SU-DHL-6 (cell line): ENCODE measurements at regions not wholly inside any gene's neighbourhood (a gene's known extent, or its start where the extent isn't known, plus 50 kb on each side); places are given as distances from the start of the nearest gene placed in this dataset.

Source experiments
- H2AFZ ChIP-seq: fragments of 200-600 bp; sonication (generic); 2 replicates; pipeline ENCODE4 v1.6.1; 2014; ENCODE audit warnings: low read depth, mild to moderate bottlenecking, moderate library complexity, mixed read lengths, antibody characterized with exemption, low read length; ENCODE audit not compliant: severe bottlenecking
- H3F3A ChIP-seq: fragments of 200-600 bp; shearing (Covaris generic); 2 replicates; pipeline ENCODE4 v1.6.0; 2016; ENCODE audit warnings: antibody characterized with exemption, mild to moderate bottlenecking; ENCODE audit not compliant: insufficient read depth
- H3K27ac ChIP-seq: fragments of 200-600 bp; sonication (generic); 2 replicates; pipeline ENCODE4 v1.5.1; 2016; ENCODE audit warnings: low read depth, mild to moderate bottlenecking, low read length, moderate library complexity, mixed read lengths
- H3K27me3 ChIP-seq: fragments of 200-600 bp; sonication (generic), shearing (Covaris generic); 2 replicates; pipeline ENCODE4 v1.6.0; 2014; ENCODE audit warnings: mild to moderate bottlenecking, low read length
- H3K36me3 ChIP-seq: fragments of 200-600 bp; sonication (generic); 2 replicates; pipeline ENCODE4 v1.6.1; 2014; ENCODE audit warnings: mild to moderate bottlenecking, low read length, mixed read lengths
- H3K4me2 ChIP-seq: fragments of 300-600, 200-600 bp; shearing (Covaris generic), sonication (generic); 2 replicates; pipeline ENCODE4 v1.6.0; 2014; ENCODE audit warnings: low read length, low read depth, mild to moderate bottlenecking; ENCODE audit not compliant: poor library complexity, severe bottlenecking
- H3K4me3 ChIP-seq: fragments of 200-600 bp; sonication (generic); 2 replicates; pipeline ENCODE4 v1.5.1; 2014; ENCODE audit warnings: antibody characterized with exemption, low read length, mild to moderate bottlenecking, mixed read lengths; ENCODE audit not compliant: insufficient read depth, poor library complexity, severe bottlenecking
- H3K79me2 ChIP-seq: fragments of 200-600 bp; sonication (generic); 2 replicates; pipeline ENCODE4 v1.6.1; 2014; ENCODE audit warnings: mild to moderate bottlenecking, low read length, moderate library complexity; ENCODE audit not compliant: insufficient read depth
- H3K9ac ChIP-seq: fragments of 200-600 bp; sonication (generic); 2 replicates; pipeline ENCODE4 v1.7.0; 2014; ENCODE audit warnings: mild to moderate bottlenecking, low read length
- H3K9me2 ChIP-seq: fragments of 200-600 bp; sonication (generic); replicated peaks from 2 replicates; pipeline ENCODE4 v1.6.1; 2014; ENCODE audit warnings: low read length; ENCODE audit not compliant: insufficient read depth
- H3K9me3 ChIP-seq: fragments of 200-600 bp; sonication (generic); 2 replicates; pipeline ENCODE4 v1.6.1; 2014; ENCODE audit warnings: low read length, mixed read lengths; ENCODE audit not compliant: insufficient read depth
- H4K20me1 ChIP-seq: fragments of 200-600 bp; sonication (generic); 2 replicates; pipeline ENCODE4 v1.6.1; 2014; ENCODE audit warnings: low read depth, mild to moderate bottlenecking, antibody characterized with exemption, low read length, moderate library complexity, mixed read lengths
- EZH2phosphoT487 ChIP-seq: fragments of 200-600 bp; sonication (generic), shearing (Covaris generic); conservative IDR thresholded peaks from 2 replicates; pipeline ENCODE4 v1.6.1; 2018; ENCODE audit warnings: mild to moderate bottlenecking, antibody characterized with exemption, low read length, moderate library complexity, mixed read lengths
- TF ChIP-seq, protein P1 (sequence below): fragments of 200-600 bp; sonication (generic); IDR thresholded peaks from one replicate; pipeline ENCODE4 v1.5.1; 2017; ENCODE audit warnings: antibody characterized with exemption, mild to moderate bottlenecking, low read length, moderate library complexity; ENCODE audit not compliant: insufficient read depth, poor library complexity, severe bottlenecking

DNA sequence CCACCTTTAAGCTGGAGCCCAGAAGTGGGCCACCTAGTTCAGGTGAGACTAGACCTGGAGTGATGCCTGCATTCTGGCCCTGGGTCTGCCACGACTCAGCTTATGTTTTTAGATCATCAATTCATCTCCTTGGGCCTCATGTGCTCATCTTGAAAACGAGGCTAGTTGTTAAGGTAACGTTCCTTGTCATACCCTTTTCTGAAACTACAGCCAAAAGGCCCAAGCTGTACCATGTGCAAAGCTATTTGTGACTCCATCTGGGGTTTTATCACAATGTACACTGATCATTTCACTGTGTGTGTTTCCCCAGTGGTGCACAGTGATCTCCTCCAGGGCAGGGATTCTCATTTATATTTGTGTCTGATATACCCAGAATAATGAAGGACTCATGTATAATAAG is 138.4 kb upstream of the COPS8 start:
- Histone ChIP-seq H3K79me2 (no peaks in the 10 kb centered on the region), H4K20me1 (no peaks in the 10 kb centered on the region), H3K4me3 (no peak overlapping the region), H2AFZ (no peak overlapping the region), H3K9me2 (no peaks in the 10 kb centered on the region), H3K9me3 (no peaks in the 10 kb centered on the region), H3K4me2 (no peak overlapping the region), H3K36me3 (no peaks in the 10 kb centered on the region), H3K9ac (no peak overlapping the region), H3K27ac (no peak overlapping the region), H3K27me3 (no peaks in the 10 kb centered on the region), H3F3A (no peaks in the 10 kb centered on the region)
- no peak for TF ChIP-seq EZH2phosphoT487
- TF ChIP-seq, protein P1, sequence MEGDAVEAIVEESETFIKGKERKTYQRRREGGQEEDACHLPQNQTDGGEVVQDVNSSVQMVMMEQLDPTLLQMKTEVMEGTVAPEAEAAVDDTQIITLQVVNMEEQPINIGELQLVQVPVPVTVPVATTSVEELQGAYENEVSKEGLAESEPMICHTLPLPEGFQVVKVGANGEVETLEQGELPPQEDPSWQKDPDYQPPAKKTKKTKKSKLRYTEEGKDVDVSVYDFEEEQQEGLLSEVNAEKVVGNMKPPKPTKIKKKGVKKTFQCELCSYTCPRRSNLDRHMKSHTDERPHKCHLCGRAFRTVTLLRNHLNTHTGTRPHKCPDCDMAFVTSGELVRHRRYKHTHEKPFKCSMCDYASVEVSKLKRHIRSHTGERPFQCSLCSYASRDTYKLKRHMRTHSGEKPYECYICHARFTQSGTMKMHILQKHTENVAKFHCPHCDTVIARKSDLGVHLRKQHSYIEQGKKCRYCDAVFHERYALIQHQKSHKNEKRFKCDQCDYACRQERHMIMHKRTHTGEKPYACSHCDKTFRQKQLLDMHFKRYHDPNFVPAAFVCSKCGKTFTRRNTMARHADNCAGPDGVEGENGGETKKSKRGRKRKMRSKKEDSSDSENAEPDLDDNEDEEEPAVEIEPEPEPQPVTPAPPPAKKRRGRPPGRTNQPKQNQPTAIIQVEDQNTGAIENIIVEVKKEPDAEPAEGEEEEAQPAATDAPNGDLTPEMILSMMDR = no peak

DNA sequence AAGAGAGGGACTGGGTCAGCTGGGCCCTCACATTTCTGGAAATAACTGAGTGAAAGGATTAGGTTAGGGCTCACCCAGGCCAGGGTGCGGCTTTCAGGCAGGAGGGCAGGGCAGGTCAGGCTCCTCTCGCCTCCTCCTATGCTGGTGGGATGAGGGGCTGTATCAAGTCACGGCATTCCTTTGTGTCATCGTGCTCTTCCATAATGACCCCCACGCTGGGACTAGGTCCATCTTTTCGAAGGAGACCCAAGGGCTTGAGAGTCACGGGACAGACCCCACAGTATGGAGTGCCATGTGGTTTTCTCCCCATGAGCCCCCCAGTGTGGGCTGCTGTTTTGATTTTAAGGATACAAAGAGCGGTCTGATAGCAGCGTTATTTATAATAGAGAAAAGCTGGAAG is 137.8 kb upstream of the COPS8 start:
- H3K27me3 ChIP-seq = no peaks in the 10 kb centered on the region
- no peak overlapping the region for H3K9ac ChIP-seq
- no peak overlapping the region for H3K4me3 ChIP-seq
- H3F3A ChIP-seq = no peaks in the 10 kb centered on the region
- no peaks in the 10 kb centered on the region for H4K20me1 ChIP-seq
- H3K36me3 ChIP-seq = no peaks in the 10 kb centered on the region
- no peak overlapping the region for H3K4me2 ChIP-seq
- H2AFZ ChIP-seq = no peak overlapping the region
- no peaks in the 10 kb centered on the region for H3K9me2 ChIP-seq
- H3K79me2 ChIP-seq = no peaks in the 10 kb centered on the region
- H3K27ac ChIP-seq = no peak overlapping the region
- no peak for TF ChIP-seq EZH2phosphoT487
- TF ChIP-seq, protein P1 = no peak
- H3K9me3 ChIP-seq = no peaks in the 10 kb centered on the region

DNA sequence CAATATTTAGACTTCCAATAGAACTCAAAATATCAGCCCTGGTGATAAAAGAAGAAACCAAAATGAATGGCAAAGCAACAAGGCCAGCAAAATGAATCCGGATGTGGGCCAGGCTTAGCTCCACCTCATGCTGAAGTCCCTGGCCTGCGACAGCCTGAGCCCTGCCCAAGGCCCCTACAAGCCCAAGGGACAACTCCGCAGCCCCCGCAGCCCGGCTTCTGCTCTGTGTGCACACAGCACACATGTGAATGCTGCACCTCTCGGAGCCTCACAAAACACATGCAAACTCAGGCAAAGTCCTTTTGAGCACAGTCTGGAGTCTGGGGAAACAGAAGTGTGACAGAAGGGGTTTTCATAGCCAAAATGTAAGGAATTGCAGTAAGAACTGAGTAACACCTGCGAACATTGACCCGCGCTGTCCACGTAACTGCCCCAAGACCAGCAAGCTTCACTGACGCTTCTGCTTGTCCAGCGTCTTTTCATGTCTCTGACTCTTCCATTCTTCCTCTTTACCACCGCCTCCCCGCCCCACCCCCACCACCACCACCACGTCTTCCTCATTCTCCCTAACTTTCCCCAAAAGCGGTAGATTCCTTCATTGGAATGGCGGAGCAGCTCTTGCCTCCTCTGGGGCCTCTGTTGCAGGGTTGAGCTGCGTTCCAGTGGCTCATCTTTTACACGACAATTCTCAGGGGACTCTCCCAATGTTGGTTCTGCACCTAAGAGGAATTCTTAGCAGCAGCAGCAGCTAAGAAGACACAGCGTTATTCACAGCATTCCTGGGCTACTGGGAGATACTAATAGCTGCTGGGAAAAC is 136.4 kb upstream of the COPS8 start:
- TF ChIP-seq, protein P1 = no peak
- TF ChIP-seq EZH2phosphoT487 = no peak
- Histone ChIP-seq H3K9me2 (no peaks in the 10 kb centered on the region), H4K20me1 (no peaks in the 10 kb centered on the region), H3K27me3 (no peaks in the 10 kb centered on the region), H3K4me2 (no peak overlapping the region), H3F3A (no peaks in the 10 kb centered on the region), H2AFZ (no peak overlapping the region), H3K4me3 (no peak overlapping the region), H3K27ac (no peak overlapping the region), H3K9me3 (no peaks in the 10 kb centered on the region), H3K79me2 (no peaks in the 10 kb centered on the region), H3K9ac (no peak overlapping the region), H3K36me3 (no peaks in the 10 kb centered on the region)
